Psoas muscle (tissue), 7 donors: ENCODE measurements at regions not wholly inside any gene's neighbourhood (a gene's known extent, or its start where the extent isn't known, plus 50 kb on each side); places are given as distances from the start of the nearest gene placed in this dataset.

Source experiments
- ATAC-seq, 4 donors: fragments of 200-7000 bp; cut with Tn5 transposase; one replicate each; pipeline ENCODE4 v1.9.1; 2020; ENCODE audit warnings: moderate library complexity in 3 of 4, mild to moderate bottlenecking in 2 of 4
- DNase-seq, 2 donors: peaks; one replicate each; pipeline ENCODE4 v3.0.0-alpha.2; 2020
- H3K27ac ChIP-seq: fragments of 200-600 bp; one replicate; pipeline ENCODE4 v1.8.0; 2022
- H3K27me3 ChIP-seq, 3 donors: fragments of 200-600 bp in 1 of 3; one replicate each; pipeline versions ENCODE4 v1.6.1 to v1.8.0; 2013 to 2022; ENCODE audit warnings: low read length in 2 of 3, mild to moderate bottlenecking in 2 of 3, moderate library complexity in 1 of 3; ENCODE audit not compliant: insufficient read depth in 3 of 3
- H3K36me3 ChIP-seq, 2 donors: fragments of 200-600 bp in 1 of 2; one replicate each; pipeline versions ENCODE4 v1.6.1 to v1.8.0; 2013 to 2022; ENCODE audit warnings: low read depth in 1 of 2, mild to moderate bottlenecking in 1 of 2, moderate library complexity in 1 of 2; ENCODE audit not compliant: insufficient read depth in 1 of 2
- H3K4me1 ChIP-seq: fragments of 200-600 bp; one replicate; pipeline ENCODE4 v1.8.0; 2022
- H3K4me3 ChIP-seq: fragments of 200-600 bp; one replicate; pipeline ENCODE4 v1.8.0; 2022; ENCODE audit warnings: mild to moderate bottlenecking
- H3K9me3 ChIP-seq: fragments of 200-600 bp; one replicate; pipeline ENCODE4 v1.8.0; 2022
- WGBS, 3 donors: extraction: QIAGEN DNeasy Blood & Tissue Kit; methylation state at CpG; one replicate each; pipeline versions ENCODE4 v1.1.6 to v1.1.7; 2013; 5-methylcytosine and 5-hydroxymethylcytosine counted together
- intact Hi-C, 2 donors: fragments of 100-400 bp; cut with DNase I; formaldehyde crosslinking; loops; one replicate each; pipeline versions ENCODE4 v1.11.0 to v1.14.2; 2022
- TF ChIP-seq, protein P1 (sequence below): fragments of 200-600 bp; IDR thresholded peaks from one replicate; pipeline ENCODE4 v1.8.0; 2022; ENCODE audit warnings: antibody characterized with exemption
- donor health status: healthy with polysubstance abuse.
- donor health status: DM: no; HTN: no; CAD: no; lungs with moderate emphysema.
- donor health status: Bipolar disorder and iron deficiency.
- donor health status: healthy.
- donor health status: DM: yes; HTN: yes; CAD: no.
- donor health status: DM: no; HTN: no; CAD: no.
- donor health status: DM: yes; HTN: yes; CAD: no.

DNA sequence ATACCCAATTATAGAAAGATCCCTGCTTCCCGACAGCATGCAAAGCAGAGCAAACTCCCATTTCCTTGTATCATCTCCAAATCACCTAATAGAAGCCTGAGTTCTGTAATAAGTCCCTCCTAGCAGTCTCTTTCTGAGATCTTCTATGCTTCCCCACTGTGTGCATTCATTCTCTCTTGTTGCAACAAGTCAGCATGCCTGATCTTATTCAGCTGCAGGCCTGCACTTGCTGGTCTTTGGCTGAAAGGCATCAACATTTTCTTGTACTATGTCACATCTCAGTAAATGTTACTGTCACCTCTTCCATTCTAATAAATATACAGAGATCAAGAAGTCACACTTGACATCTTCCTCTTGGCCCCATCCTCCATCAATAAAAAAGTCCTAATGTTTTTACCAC lies 449.9 kb upstream of the MEX3C start:
- Histone ChIP-seq H3K4me3 (no peak overlapping the region), H3K27me3 (no peaks in the 10 kb centered on the region), H3K36me3 (no peaks in the 10 kb centered on the region), H3K9me3 (no peaks in the 10 kb centered on the region), H3K4me1 (no peaks in the 10 kb centered on the region), H3K27ac (no peak overlapping the region)
- DNase-seq, result no peak
- TF ChIP-seq, protein P1, sequence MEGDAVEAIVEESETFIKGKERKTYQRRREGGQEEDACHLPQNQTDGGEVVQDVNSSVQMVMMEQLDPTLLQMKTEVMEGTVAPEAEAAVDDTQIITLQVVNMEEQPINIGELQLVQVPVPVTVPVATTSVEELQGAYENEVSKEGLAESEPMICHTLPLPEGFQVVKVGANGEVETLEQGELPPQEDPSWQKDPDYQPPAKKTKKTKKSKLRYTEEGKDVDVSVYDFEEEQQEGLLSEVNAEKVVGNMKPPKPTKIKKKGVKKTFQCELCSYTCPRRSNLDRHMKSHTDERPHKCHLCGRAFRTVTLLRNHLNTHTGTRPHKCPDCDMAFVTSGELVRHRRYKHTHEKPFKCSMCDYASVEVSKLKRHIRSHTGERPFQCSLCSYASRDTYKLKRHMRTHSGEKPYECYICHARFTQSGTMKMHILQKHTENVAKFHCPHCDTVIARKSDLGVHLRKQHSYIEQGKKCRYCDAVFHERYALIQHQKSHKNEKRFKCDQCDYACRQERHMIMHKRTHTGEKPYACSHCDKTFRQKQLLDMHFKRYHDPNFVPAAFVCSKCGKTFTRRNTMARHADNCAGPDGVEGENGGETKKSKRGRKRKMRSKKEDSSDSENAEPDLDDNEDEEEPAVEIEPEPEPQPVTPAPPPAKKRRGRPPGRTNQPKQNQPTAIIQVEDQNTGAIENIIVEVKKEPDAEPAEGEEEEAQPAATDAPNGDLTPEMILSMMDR, result no peak
- 85 to 93% (median 89%) methylated on average over 1 of the region's 1 CpG for WGBS, 3 donors
- no peak for ATAC-seq
- intact Hi-C loops, result no loop called here

DNA sequence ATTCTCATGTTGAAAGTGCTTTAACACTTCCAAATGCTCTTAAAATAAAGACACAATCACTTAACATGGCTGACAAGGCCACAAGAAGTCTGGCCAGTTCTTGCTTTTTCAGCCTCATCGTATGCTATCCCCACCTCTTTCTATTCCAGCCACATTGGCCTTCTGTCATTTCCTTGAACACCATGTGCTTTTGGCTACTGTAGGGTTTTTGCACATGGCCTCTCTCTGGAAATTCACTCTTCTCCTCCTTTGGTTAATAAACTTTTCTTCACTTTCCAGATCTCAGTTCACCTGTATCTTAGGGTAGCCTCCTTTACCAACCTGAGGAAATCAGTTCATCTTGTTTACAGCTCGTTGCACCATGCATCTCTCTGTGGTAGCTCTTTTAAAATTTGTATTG lies 450.5 kb upstream of the MEX3C start:
- H3K4me1 ChIP-seq, result no peaks in the 10 kb centered on the region
- no peaks in the 10 kb centered on the region for H3K36me3 ChIP-seq
- TF ChIP-seq, protein P1, result no peak
- intact Hi-C loops, result no loop called here
- ATAC-seq (no peak), DNase-seq (no peak)
- H3K9me3 ChIP-seq, result no peaks in the 10 kb centered on the region
- no peaks in the 10 kb centered on the region for H3K27me3 ChIP-seq
- no peak overlapping the region for H3K27ac ChIP-seq
- H3K4me3 ChIP-seq, result no peak overlapping the region
- WGBS, 3 donors, result 63 to 69% (median 64%) methylated on average over 2 of the region's 2 CpGs

DNA sequence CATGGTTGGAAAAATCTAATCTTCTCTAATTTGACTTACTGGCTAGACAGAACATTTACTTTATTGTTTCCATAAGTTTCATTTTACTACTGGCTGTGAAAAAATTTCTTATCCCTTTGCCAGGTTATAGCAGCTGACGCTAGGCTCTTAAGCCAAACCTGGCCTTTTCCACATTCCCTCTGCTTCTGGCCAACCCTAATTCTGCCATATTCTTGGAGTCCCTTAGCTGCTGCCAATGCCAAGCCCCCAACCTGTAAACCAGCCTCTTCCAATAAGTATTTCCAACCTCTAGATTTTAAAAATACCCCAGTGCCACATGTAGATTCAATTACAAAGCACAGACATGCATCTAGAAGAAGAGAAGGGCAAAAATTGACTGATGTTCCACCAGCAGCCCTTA lies 452.3 kb upstream of the MEX3C start:
- H3K4me1 ChIP-seq, result no peaks in the 10 kb centered on the region
- WGBS, 3 donors, result 31 to 55% (median 50%) methylated on average over 1 of the region's 1 CpG
- H3K36me3 ChIP-seq, result no peaks in the 10 kb centered on the region
- no peaks in the 10 kb centered on the region for H3K9me3 ChIP-seq
- no peak for ATAC-seq
- intact Hi-C loops, result no loop called here
- TF ChIP-seq, protein P1, result no peak
- no peak overlapping the region for H3K4me3 ChIP-seq
- H3K27me3 ChIP-seq, result no peaks in the 10 kb centered on the region
- no peak for DNase-seq
- H3K27ac ChIP-seq, result no peak overlapping the region

DNA sequence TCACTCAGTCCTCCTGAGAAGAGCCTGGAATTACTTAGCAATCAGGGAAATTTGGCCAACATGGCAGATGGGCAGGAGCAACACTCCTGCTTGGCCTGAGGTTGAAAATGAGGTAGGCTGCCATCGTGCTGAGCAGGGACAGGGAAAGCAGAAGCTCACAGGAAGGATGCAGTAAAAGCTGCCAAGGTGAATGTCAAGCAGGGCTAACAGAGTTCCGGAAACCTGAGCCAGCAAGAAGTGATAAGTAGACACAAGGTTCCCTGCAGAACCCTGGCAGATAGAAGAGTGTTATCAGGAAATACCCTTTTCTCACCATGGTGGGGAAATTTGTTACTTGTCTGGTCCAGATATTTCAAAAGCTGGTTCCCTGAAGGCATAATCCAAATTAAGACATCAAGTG lies 454.3 kb upstream of the MEX3C start:
- no peak overlapping the region for H3K27ac ChIP-seq
- H3K4me1 ChIP-seq, result no peaks in the 10 kb centered on the region
- DNase-seq (no peak), ATAC-seq (no peak)
- no peak overlapping the region for H3K4me3 ChIP-seq
- intact Hi-C loops, result no loop called here
- no peaks in the 10 kb centered on the region for H3K9me3 ChIP-seq
- WGBS, 3 donors, result 46 to 62% (median 60%) methylated on average over 2 of the region's 2 CpGs
- TF ChIP-seq, protein P1, result no peak
- no peaks in the 10 kb centered on the region for H3K36me3 ChIP-seq
- no peaks in the 10 kb centered on the region for H3K27me3 ChIP-seq

DNA sequence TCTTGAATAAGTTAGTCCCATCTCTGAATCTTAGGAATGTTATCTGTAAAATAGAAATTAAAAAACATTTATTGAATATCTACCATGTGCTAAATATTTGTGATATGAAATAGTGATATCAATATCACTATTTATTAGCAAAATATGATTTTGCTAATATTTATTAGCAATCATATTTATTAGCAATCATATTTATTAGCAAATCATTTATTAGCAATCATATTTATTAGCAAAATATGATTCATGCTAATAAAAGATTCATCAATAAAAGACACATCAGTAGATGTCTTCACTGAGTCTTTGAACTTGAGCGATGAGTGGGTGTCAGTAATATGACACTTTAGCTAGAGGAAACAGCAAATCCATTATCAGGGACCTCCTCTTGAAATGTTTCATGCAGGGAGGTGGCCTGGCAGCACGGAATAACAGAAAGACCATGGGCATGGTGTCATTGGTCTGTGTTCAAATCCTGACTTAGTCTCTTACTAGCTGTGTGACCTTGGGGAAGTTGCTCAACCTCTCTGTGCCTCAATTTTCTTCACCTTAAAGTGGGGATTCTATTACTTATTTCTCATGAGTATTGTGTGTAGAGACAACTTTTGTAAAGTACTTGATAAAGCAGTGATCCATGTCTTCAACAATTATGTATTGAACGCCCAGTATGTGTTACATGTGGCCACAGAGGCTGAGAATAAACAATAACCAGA lies 456.2 kb upstream of the MEX3C start:
- H3K27ac ChIP-seq, result no peak overlapping the region
- no peaks in the 10 kb centered on the region for H3K9me3 ChIP-seq
- no peaks in the 10 kb centered on the region for H3K36me3 ChIP-seq
- ATAC-seq (no peak), DNase-seq (no peak)
- H3K27me3 ChIP-seq, result no peaks in the 10 kb centered on the region
- H3K4me1 ChIP-seq, result no peaks in the 10 kb centered on the region
- TF ChIP-seq, protein P1, result no peak
- H3K4me3 ChIP-seq, result no peak overlapping the region
- 78 to 85% (median 78%) methylated on average over 3 of the region's 3 CpGs for WGBS, 3 donors
- intact Hi-C loops, result no loop called here
